Jurkat, Clone E6-1 (cell line): ENCODE measurements at regions not wholly inside any gene's neighbourhood (a gene's known extent, or its start where the extent isn't known, plus 50 kb on each side); places are given as distances from the start of the nearest gene placed in this dataset.
"Not testable (repeated sequence)": the region's sequence is repeated elsewhere in the genome, so short reads cannot be mapped to it uniquely, and the experiment has no call there.

Experiments used
- DNase-seq: peaks from one replicate; pipeline ENCODE4 v3.0.0-alpha.2; 2011; ENCODE audit warnings: low read depth, low spot score
- H3K4me3 ChIP-seq: 2 replicates; pipeline ENCODE4 v1.5.1; 2011; ENCODE audit warnings: mild to moderate bottlenecking, low read length, control low read depth, moderate library complexity

DNA sequence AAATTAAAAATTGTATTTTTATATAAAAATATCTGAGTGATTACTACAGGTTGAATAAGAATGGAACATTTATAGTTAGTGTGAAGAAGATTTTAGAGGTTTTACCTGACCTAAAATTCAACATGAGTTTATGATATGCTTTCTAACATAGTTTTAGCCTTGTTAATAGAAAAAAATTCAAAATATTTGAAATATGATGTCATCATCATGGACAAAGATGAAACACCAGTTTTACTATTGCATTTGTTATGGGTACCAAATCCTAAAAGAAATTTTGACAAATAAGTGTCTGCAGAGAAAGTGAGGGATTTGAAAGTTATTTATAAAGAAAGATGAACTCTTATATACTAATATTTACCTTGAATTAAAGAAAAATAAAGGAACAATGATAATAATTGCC lies 479.7 kb downstream of the TBC1D32 start:
- H3K4me3 ChIP-seq = no peak overlapping the region
- no peak for DNase-seq

DNA sequence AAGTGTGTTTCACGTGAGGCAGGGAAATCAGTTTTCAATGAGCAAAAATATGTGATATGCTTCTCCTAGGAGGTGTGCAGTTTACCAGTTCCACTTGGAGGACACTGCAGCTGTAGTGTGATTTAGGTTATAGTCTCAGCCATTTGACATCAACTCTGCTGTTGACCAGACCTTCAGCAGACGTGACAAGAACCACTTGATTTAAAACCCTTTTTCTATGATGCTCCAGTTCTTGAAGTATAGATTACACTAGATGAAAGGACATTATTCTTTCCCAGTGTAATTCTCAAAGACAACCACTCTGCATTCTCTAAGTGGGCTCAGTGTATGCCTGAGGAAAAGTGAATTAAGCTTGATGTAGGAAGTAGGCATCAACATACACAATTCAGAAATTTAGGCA lies 480.8 kb downstream of the TBC1D32 start:
- DNase-seq = no peak
- no peak overlapping the region for H3K4me3 ChIP-seq

DNA sequence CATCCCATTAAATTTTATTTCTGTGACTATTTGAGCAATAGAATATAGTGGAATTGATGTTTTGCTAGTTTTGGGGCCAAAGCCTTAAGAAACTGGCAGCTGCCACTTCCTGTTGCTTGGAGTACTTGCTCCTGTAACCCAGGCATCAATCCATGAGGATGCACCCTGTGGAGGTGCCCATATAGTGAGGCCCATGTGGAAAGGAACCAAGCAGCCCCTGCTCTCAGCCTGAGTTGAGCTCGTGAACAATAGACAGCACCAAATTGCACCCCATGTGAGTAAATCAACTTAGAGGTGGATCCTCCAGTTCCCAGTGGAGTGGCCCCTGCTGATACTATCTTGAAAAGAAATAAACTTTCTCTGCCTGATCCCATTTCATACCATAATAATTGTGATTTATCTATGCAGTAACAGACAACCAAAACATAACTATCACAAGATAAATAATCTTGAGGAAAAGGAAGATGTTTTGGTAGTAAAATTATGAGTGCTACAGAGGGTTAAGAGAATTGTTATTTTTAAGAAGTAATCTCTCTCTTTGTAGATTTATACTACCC lies 481.9 kb downstream of the TBC1D32 start:
- no peak for DNase-seq
- H3K4me3 ChIP-seq = no peak overlapping the region

DNA sequence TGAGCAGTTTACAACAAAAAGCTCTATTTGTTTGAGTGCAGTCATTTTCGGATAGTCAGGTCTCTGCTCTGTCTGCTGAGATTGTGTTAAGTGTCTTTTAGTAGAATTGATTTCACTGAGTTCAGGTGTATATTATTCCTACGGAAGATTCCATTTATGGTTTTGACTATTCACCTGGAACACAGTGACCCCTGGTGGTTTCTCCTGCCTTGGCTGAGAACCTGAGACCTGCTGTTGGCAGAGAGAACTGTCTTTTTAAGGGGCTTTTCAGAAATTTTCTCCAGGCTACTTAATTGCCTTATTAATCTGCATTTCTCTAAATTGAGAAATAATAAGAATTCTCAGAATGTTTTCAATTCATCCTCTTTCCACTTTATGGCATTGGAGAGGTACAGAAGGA lies 508.0 kb downstream of the TBC1D32 start:
- H3K4me3 ChIP-seq = no peak overlapping the region
- peak; percentile 10 for DNase-seq

DNA sequence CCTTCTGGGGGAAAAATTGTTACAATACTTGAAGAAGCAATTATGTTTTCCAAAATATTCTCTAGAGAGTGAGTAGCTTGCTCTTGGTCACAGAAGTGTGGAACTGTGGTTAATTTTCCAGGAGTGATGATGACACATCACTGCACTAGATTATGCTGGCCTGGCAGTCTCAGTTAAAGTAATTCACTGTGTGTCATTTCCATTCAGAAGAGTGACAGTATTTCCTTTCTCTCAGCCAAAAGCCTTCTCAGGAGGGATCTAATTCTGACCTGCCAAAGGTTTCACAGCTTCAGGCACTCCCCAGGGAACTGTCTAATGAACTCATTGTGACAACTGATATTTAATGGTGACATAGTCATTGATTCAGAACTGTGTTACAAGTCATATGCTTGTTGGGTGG lies 517.5 kb downstream of the TBC1D32 start:
- DNase-seq = no peak

DNA sequence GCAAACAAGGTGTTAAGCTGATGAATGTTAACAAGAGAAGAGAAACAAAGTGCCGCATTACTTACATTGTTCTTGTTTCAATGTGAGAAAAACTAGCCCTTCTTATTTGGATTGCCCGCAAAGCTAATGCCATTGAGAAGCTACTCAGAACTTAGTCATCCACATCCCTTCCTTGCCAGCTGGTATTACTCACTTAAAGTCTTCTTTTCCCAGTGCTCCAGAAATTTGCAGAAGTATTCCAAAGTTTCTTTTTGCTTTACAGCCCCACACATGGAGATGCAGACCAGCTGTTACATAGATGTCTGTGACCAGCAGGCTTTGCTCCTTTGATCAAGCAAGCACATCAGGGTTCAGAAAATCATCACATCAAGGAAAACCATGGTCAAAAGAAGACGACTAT lies 529.0 kb downstream of the TBC1D32 start:
- H3K4me3 ChIP-seq = no peak overlapping the region
- DNase-seq = no peak

More for the DNA sequence above, 517.5 kb downstream of the TBC1D32 start:
- no peak overlapping the region for H3K4me3 ChIP-seq

DNA sequence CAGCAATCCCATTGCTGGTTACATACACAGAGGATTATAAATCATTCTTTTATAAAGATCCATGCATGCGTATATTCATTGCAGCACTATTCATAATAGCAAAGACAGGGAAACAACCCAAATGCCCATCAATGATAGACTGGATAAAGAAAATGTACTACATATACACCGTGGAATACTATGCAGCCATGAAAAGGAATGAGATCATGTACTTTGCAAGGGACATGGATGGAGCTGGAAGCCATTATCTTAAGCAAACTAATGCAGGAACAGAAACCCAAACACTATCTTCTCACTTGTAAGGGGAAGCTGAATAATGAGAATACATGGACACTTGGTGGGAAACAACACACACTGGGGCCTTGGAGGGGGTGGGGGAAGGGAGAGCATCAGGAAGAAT lies 529.7 kb downstream of the TBC1D32 start:
- DNase-seq = no peak

DNA sequence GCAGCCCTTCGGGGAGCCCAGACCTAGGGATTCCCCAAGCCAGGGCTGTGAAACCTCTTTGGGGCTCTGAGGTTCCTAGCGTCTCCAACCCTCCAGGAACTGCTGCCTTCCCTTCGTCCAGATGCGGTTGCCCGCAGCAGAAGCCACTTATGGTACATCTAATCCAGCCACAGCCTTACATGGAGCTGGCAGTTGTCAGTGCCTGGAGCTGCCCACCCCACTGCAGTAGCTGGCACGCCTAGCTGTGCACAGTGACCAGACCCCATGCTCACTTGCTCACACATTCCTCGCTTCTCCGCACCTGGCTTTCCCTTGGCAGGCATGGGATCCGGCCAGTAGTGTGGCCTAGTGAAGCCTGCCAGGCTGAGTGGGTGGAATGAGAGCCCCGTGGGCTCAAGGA lies 547.6 kb downstream of the TBC1D32 start:
- no peak for DNase-seq

More for the DNA sequence above, 529.7 kb downstream of the TBC1D32 start:
- H3K4me3 ChIP-seq = no peak overlapping the region

DNA sequence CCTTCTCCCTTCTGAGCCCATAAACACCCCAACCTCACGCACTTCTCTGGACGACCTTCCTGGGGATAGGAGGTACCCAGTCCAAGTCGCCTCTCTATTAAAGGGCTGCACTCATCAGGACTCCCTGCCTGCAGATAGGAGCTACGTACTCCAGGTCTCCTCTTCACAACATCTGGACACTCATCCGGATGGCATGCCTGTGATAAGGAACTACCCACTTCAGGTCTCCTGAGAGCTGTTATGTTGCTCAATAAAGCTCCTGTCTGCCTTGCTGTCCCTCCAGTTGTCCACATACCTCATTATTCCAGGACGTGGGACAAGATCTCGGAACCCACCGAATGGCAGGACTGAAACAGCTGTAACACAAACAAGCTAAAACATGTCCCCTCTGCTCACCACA lies 548.0 kb downstream of the TBC1D32 start:
- DNase-seq = no peak
- H3K4me3 ChIP-seq = no peak overlapping the region

More for the DNA sequence above, 547.6 kb downstream of the TBC1D32 start:
- H3K4me3 ChIP-seq = no peak overlapping the region

DNA sequence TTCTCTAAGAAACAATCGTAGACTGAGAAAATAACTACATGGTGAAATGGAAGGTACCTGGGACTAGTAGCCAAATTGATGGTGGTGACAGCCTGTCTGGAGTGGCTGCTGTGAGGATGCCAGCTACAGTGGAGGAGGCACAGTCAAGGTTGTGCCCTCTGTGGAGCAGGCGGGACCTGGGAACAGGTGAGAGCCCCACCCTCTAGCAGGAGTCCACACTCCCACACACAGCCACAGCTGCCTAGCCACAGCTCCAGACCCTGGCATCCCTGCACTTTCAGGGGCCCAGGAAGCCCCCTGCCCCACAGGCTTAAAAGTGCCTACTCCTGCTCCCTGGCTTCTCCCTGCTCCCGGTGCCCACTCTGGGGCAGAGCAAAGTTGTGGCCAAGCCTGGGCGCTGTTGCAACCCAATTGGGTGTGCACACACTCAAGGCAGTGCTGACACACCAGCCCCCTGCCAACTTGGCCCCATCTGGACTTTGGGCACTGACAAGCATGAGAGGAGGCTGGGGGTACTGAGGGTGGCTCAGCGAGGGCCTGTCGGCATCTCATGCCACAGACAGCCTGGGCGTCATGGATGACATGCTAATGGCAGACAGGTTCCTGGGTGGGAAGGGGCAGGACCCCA lies 548.7 kb downstream of the TBC1D32 start:
- DNase-seq = no peak
- H3K4me3 ChIP-seq = no peak overlapping the region

DNA sequence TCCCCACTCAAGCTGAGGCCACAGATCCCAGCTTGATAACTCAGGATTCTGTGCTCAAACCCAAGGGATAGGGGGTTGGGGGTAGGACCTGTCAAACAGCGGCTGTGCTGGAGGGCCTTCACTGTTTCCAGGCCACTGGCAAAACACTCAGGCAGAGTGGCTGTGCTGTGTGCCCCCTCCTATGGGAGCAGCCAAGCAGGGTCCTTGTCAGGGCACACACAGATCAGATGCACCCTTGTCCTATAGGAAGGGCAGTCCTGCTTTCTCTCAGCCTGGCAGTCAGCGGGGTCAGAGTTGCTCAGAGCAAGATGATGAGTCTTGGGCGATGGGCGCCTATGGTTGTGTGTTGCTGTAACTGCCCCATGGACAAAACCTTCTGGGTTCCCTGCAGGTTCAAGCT lies 554.8 kb downstream of the TBC1D32 start:
- DNase-seq = no peak
- H3K4me3 ChIP-seq = no peak overlapping the region

DNA sequence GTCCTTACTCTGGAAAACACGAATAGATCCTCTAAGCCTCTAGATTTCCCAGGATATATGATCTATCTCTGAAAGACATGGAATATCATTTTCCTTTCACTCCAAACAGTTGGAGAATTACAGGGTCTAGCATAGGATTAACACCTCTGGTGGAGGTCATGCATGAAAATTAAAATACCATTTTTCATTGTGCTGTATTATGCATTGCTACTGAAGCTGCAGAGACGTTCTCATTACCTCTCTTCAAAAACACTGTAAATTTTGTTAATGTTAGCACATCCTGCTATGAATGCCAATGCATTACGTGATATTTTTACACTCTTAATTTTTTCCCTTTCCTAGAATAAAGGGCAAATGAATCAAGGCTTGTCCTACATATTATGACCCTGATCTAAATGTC lies 558.6 kb downstream of the TBC1D32 start:
- no peak overlapping the region for H3K4me3 ChIP-seq
- no peak for DNase-seq

DNA sequence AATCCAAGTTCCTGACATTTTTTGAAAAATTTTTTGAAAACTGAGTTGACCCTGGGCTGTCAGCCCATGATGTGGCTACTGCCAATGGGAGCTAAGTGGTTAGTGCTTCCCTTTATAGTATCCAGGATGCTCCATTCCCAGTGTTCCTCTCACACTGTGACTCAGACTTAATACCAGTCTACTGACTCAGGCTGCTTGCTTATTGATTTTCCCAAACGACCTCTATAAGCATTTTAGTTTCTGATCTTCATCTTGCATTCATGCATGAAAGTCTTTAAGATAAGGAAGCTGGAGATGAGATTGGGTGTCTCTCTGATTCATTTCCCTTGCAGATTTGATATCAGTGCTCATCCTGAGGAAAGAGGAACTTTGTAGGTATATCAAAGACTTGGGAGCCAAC lies 560.0 kb downstream of the TBC1D32 start:
- no peak for DNase-seq
- H3K4me3 ChIP-seq = no peak overlapping the region

DNA sequence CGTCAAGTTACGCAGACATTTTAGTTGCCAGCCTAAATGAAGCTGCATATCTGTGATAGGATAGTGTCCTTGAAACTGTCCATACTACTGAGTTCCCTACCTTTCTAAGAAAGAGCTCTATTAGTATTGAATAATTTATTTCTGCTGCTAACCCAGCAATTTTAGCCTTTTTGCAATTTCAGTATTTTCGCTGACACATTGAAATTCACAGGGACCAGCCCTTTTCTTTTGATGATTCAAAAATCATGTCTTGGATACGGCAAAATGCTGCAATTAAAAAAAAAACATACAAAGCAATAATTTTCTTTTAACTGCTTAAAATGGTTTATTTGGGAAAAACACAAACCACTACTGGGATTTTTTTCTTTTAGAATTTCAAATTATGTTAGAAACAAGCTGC lies 563.3 kb downstream of the TBC1D32 start:
- DNase-seq = no peak
- H3K4me3 ChIP-seq = no peak overlapping the region

DNA sequence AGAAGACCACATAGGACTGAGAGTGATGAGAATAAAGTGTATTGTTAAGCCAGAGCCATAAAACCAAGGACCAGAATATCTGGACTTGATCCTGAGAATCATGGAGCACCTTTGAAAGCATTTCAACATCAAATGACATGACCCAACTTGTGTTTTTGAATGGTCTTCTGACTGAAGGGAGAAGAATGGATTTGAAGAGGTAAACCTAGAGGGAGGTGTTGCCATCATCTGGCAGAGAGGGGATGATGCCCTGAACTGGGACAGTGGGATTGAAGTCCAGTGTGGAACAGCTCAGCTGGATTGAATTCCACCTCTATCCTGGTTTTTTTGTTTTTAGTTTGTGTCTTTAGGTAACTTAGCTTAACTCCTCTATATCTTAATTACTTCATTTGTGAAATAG lies 570.0 kb downstream of the TBC1D32 start:
- no peak for DNase-seq

DNA sequence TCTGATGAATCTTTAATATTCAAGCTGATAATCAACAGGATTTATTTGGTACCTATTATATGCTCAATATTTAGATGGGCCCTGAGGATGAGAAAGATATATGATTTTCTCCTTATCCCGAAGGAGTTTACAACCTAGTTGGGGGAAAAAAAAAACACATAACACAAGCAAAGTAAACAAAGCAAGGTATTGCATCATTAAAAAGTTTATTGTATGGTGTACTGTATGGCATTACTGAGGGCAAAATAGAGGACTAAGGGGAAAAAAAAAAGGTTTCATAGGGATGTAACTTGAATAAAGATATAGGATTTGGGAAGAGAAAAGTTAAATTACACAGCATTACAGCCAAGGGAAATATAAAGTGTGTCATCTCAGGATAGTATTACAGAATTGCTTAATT lies 574.7 kb downstream of the TBC1D32 start:
- DNase-seq = no peak
- no peak overlapping the region for H3K4me3 ChIP-seq

More for the DNA sequence above, 570.0 kb downstream of the TBC1D32 start:
- H3K4me3 ChIP-seq = no peak overlapping the region

DNA sequence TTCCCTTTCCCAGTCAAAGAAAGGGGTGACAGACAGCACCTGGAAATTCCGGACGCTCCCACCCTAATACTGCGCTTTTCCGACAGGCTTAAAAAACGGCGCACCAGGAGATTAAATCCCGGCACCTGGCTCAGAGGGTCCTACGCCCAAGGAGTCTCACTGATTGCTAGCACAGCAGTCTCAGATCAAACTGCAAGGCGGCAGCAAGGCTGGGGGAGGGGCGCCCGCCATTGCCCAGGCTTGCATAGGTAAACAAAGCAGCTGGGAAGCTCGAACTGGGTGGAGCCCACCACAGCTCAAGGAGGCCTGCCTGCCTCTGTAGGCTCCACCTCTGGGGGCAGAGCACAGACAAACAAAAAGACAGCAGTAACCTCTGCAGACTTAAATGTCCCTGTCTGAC lies 585.7 kb downstream of the TBC1D32 start:
- H3K4me3 ChIP-seq, DNase-seq: not testable (repeated sequence)

DNA sequence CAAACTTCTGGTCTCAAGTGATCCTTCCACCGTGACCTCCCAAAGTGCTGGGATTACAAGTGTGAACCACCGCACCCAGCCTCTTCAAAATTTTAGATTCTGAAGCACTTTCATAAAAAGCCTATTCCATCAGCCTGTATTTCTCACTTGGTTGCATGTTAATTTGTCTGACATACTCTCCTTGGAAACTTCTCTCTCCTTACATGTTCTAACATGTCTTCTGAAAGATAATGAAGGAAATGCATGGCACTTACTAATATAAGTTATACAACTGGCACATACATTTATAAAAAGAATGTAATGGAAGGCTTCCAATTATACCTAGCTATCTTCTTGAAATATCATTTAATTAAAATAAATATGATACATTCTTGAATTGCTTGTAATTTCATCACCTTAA lies 597.5 kb downstream of the TBC1D32 start:
- DNase-seq = no peak
- H3K4me3 ChIP-seq = no peak overlapping the region

DNA sequence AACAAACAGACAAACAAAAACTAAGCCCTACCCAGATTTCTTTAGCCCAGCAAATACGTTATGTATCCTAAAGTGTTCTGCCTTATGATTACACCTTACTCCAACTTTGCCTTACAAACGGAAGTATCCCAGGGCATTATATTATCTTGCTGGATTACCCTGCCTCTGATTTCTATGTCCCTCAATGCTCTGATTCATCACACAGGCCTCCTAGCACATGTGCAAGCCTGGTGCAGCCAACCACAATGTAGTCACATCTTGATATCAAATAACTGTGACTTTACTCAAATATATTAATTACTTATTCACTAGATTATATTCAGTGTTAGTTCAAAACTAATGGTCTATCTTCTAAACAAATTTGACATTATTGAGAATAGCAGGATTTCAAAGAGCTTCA lies 598.6 kb downstream of the TBC1D32 start:
- H3K4me3 ChIP-seq = no peak overlapping the region
- DNase-seq = no peak

DNA sequence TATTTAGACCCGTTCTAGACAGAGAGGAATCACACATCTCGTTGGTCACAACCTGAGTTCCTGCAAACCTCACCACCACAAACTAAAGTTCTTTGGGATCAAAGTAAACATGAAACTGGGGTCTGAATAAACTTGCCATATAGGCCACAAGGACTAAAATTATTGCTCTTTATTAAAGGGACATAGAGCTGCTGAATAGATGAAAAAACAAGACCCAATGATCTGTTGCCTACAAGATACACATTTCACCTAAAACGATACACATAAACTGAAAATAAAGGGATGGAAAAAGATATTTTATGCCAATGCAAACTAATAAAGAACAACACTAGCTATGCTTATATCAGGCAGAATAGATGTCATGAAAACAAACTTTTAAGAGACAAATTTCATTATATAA lies 623.0 kb downstream of the TBC1D32 start:
- DNase-seq = no peak
- no peak overlapping the region for H3K4me3 ChIP-seq

DNA sequence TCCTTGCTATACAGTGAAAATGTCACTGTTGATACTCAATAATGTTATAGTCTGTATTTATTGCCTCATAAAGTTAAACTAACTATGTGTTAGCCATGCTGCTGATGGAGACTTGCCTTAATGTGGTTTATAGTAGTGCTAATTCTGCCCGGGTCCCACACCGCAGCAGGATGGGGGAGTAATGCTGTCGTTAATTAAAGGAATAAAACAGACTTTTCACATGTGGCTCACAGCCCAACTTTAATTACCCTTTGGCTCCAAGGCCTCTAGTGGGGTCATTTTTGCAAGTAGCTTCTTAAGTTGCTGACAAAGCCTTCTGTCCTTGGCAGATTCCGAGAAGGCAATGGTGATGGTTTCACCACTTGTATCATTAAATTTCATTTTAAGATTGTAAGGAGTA lies 634.3 kb downstream of the TBC1D32 start:
- no peak for DNase-seq
- no peak overlapping the region for H3K4me3 ChIP-seq
